HepG2 (cell line): ENCODE measurements at regions not wholly inside any gene's neighbourhood (a gene's known extent, or its start where the extent isn't known, plus 50 kb on each side); places are given as distances from the start of the nearest gene placed in this dataset.

ENCODE experiments used
- ASH2L ChIP-seq: fragments of 300-600, 200-600 bp; sonication (generic); IDR thresholded peaks from 2 replicates; pipeline ENCODE4 v1.7.0; 2017; ENCODE audit warnings: low read depth, mild to moderate bottlenecking, moderate library complexity, mixed read lengths, low read length; ENCODE audit not compliant: insufficient read length
- CHD2 ChIP-seq: IDR thresholded peaks from 2 replicates; pipeline ENCODE4 v1.6.1; 2011; ENCODE audit warnings: low read depth, low read length, improper control_type of control experiment
- DMAP1 ChIP-seq: IDR thresholded peaks from 2 replicates; pipeline ENCODE4 v1.6.1; 2016
- EP300 ChIP-seq, 3 experiments: sonication (generic) in 1 of 3; formaldehyde crosslinking in 1 of 3; IDR thresholded peaks; 2 replicates each; pipeline versions ENCODE4 v1.5.1 to v1.6.1; 2011 to 2020; ENCODE audit warnings: low read depth in 2 of 3, low read length in 2 of 3, borderline replicate concordance in 1 of 3, improper control_type of control experiment in 1 of 3, mild to moderate bottlenecking in 1 of 3, missing genetic modification reagents in 1 of 3, moderate library complexity in 1 of 3
- ETV5 ChIP-seq: IDR thresholded peaks from 2 replicates; pipeline ENCODE4 v1.6.1; 2018; ENCODE audit warnings: missing biosample characterization, missing genetic modification reagents, inconsistent platforms, borderline replicate concordance
- FOSL2 ChIP-seq: sonication (generic); formaldehyde crosslinking; IDR thresholded peaks from 2 replicates; pipeline ENCODE4 v1.4.0; 2020; ENCODE audit warnings: missing genetic modification reagents
- HDAC2 ChIP-seq: sonication (generic); formaldehyde crosslinking; IDR thresholded peaks from 2 replicates; pipeline ENCODE4 v1.4.0; 2020; ENCODE audit warnings: missing genetic modification reagents
- HNF4A ChIP-seq: sonication (generic); formaldehyde crosslinking; IDR thresholded peaks from 2 replicates; pipeline ENCODE4 v1.4.0; 2020; ENCODE audit warnings: missing genetic modification reagents
- HOXA3 ChIP-seq: sonication (generic); formaldehyde crosslinking; IDR thresholded peaks from 2 replicates; pipeline ENCODE4 v1.5.0; 2020; ENCODE audit warnings: missing genetic modification reagents
- HOXA9 ChIP-seq: sonication (generic); formaldehyde crosslinking; IDR thresholded peaks from 2 replicates; pipeline ENCODE4 v1.8.1; 2022; ENCODE audit warnings: missing genetic modification reagents, mild to moderate bottlenecking, moderate library complexity, borderline replicate concordance
- MBD4 ChIP-seq: IDR thresholded peaks from 2 replicates; pipeline ENCODE4 v1.6.1; 2012; ENCODE audit warnings: low read length, inconsistent platforms, borderline replicate concordance
- MEIS2 ChIP-seq: sonication (generic); formaldehyde crosslinking; IDR thresholded peaks from 2 replicates; pipeline ENCODE4 v1.9.0; 2021; ENCODE audit warnings: mild to moderate bottlenecking, missing genetic modification reagents
- MTA1 ChIP-seq: sonication (generic); formaldehyde crosslinking; IDR thresholded peaks from 2 replicates; pipeline ENCODE4 v1.4.0; 2020; ENCODE audit warnings: missing genetic modification reagents, mild to moderate bottlenecking, borderline replicate concordance
- NR2C2 ChIP-seq: sonication (generic); formaldehyde crosslinking; IDR thresholded peaks from 2 replicates; pipeline ENCODE4 v1.4.0; 2020; ENCODE audit warnings: missing genetic modification reagents, mild to moderate bottlenecking, moderate library complexity, borderline replicate concordance
- PHF21A ChIP-seq: sonication (generic); formaldehyde crosslinking; IDR thresholded peaks from 2 replicates; pipeline ENCODE4 v1.5.0; 2020; ENCODE audit warnings: mild to moderate bottlenecking, missing genetic modification reagents
- POLR2A ChIP-seq, 2 experiments: IDR thresholded peaks; 2 replicates each; pipeline ENCODE4 v1.6.1; 2011; ENCODE audit warnings: low read depth in 2 of 2, low read length in 2 of 2, mild to moderate bottlenecking in 1 of 2, moderate library complexity in 1 of 2; ENCODE audit not compliant: insufficient read depth in 1 of 2
- PPARG ChIP-seq: conservative IDR thresholded peaks from 2 replicates; pipeline ENCODE4 v1.6.1; 2016; ENCODE audit warnings: missing biosample characterization, missing genetic modification reagents
- PTBP1 ChIP-seq: fragments of 200-400 bp; formaldehyde crosslinking; IDR thresholded peaks from 2 replicates; pipeline ENCODE4 v1.6.1; 2018; ENCODE audit warnings: low read length, low read depth; ENCODE audit not compliant: poor library complexity, severe bottlenecking
- RXRA ChIP-seq: sonication (generic); formaldehyde crosslinking; IDR thresholded peaks from 2 replicates; pipeline ENCODE4 v1.5.1; 2020; ENCODE audit warnings: missing genetic modification reagents
- SUZ12 ChIP-seq: fragments of 150-350 bp; IDR thresholded peaks from 2 replicates; pipeline ENCODE4 v1.6.1; 2014; ENCODE audit warnings: low read depth, low read length
- ZNF432 ChIP-seq: sonication (generic); formaldehyde crosslinking; IDR thresholded peaks from 2 replicates; pipeline ENCODE4 v1.5.0; 2020; ENCODE audit warnings: missing genetic modification reagents, mild to moderate bottlenecking, borderline replicate concordance
- ZNF562 ChIP-seq: sonication (generic); formaldehyde crosslinking; IDR thresholded peaks from 2 replicates; pipeline ENCODE4 v1.8.0; 2022; ENCODE audit warnings: missing genetic modification reagents, borderline replicate concordance
- ZNF747 ChIP-seq: sonication (generic); formaldehyde crosslinking; IDR thresholded peaks from 2 replicates; pipeline ENCODE4 v1.8.1; 2023; ENCODE audit warnings: missing genetic modification reagents, mild to moderate bottlenecking, borderline replicate concordance
- ZNF790 ChIP-seq: sonication (generic); formaldehyde crosslinking; IDR thresholded peaks from 2 replicates; pipeline ENCODE4 v1.8.0; 2022; ENCODE audit warnings: missing genetic modification reagents, mild to moderate bottlenecking, borderline replicate concordance
- TF ChIP-seq, protein P1 (sequence below): sonication (generic); formaldehyde crosslinking; IDR thresholded peaks from 2 replicates; pipeline ENCODE4 v1.8.0; 2022; ENCODE audit warnings: mild to moderate bottlenecking, missing genetic modification reagents, borderline replicate concordance
- TF ChIP-seq, protein P2 (sequence below): IDR thresholded peaks from 2 replicates; pipeline ENCODE4 v1.6.1; 2016; ENCODE audit warnings: low read depth
- TF ChIP-seq, protein P3 (sequence below): IDR thresholded peaks from 2 replicates; pipeline ENCODE4 v1.6.1; 2012; ENCODE audit warnings: inconsistent platforms

DNA sequence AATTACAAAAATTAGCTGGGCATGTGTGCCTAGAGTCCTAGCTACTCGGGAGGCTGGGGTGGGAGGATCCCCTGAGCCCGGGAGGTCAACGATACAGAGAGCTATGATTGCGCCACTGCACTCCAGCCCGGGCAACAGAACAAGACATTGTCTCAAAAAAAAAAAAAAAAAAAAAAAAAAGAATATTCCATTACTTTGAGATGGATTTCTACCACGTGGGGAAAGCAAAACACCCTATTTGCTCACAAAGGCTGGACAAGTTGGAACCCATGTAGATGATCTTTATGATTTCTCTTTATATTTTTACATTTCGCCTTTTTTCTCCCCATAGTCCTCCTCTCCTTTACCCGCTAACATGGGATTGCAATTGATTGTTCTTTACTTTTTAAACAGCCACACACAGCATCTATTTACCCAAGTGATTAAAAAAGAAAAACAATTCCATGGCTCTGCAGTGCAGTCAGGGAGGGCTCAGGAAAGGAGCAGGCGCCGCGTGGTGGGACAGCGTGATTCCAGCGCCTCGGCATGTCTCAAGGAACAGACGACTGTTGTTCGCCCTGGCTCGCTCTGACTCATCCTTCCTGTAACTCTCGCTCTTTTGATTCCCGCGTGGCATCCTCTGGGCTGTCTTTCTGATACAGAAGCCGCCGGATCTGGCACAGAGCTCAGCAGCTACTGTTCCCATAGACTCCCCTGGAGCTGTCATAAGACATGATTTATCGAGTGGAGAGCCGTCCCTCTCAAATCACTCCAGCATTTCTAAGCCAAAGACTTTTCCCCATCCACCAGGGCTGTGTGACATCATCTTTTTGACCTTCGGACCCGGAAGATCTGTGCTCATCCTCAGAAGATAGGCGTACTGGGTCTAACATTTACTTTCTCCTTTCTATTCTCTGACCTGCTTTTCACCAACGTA lies 230.4 kb upstream of the AGAP1 start (continued):
- TF ChIP-seq, protein P1, sequence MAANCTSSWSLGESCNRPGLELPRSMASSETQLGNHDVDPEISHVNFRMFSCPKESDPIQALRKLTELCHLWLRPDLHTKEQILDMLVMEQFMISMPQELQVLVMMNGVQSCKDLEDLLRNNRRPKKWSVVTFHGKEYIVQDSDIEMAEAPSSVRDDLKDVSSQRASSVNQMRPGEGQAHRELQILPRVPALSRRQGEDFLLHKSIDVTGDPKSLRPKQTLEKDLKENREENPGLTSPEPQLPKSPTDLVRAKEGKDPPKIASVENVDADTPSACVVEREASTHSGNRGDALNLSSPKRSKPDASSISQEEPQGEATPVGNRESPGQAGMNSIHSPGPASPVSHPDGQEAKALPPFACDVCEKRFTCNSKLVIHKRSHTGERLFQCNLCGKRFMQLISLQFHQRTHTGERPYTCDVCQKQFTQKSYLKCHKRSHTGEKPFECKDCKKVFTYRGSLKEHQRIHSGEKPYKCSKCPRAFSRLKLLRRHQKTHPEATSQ (CRISPR knock-in tag): no peak
- TF ChIP-seq ZNF562 (CRISPR knock-in tag): no peak
- no peak for TF ChIP-seq SUZ12
- TF ChIP-seq ASH2L: peak; percentile 37
- peak; percentile 45; the same call in 1 of the 2 replicates for TF ChIP-seq HDAC2
- TF ChIP-seq MTA1 (CRISPR knock-in tag): 0 out of 2 replicates have a peak, but pooled peaks have one; percentile 24
- TF ChIP-seq, protein P2, sequence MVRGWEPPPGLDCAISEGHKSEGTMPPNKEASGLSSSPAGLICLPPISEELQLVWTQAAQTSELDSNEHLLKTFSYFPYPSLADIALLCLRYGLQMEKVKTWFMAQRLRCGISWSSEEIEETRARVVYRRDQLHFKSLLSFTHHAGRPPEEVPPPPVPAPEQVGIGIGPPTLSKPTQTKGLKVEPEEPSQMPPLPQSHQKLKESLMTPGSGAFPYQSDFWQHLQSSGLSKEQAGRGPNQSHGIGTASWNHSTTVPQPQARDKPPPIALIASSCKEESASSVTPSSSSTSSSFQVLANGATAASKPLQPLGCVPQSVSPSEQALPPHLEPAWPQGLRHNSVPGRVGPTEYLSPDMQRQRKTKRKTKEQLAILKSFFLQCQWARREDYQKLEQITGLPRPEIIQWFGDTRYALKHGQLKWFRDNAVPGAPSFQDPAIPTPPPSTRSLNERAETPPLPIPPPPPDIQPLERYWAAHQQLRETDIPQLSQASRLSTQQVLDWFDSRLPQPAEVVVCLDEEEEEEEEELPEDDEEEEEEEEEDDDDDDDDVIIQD (CRISPR knock-in tag): no peak
- TF ChIP-seq EP300 (IDR thresholded peaks at IDR 0.05; ENCODE audit: low read depth in 2 of 2, low read length in 2 of 2): peak in 1 of 2 experiments; percentile 11; a peak in 1 of 4 replicates
- TF ChIP-seq EP300 (CRISPR knock-in tag; IDR thresholded peaks at IDR 0.05; ENCODE audit: borderline replicate concordance): no peak
- TF ChIP-seq HOXA9 (CRISPR knock-in tag): peak; percentile 89; the same call in 1 of the 2 replicates
- TF ChIP-seq ZNF747: 0 out of 2 replicates have a peak, but pooled peaks have one; percentile 39
- peak; percentile 58; the same call in 1 of the 2 replicates for TF ChIP-seq MEIS2
- TF ChIP-seq PTBP1: no peak
- peak; percentile 97 for TF ChIP-seq FOSL2
- peak; percentile 14; the same call in 1 of the 2 replicates for TF ChIP-seq NR2C2 (CRISPR knock-in tag)
- peak; percentile 3; the same call in 1 of the 2 replicates for TF ChIP-seq DMAP1 (CRISPR knock-in tag)
- 0 out of 2 replicates have a peak, but pooled peaks have one; percentile 11 for TF ChIP-seq ZNF790 (CRISPR knock-in tag)
- TF ChIP-seq ETV5 (CRISPR knock-in tag): peak; percentile 69; the same call in 1 of the 2 replicates
- peak; percentile 56 for TF ChIP-seq HNF4A
- TF ChIP-seq, protein P3, sequence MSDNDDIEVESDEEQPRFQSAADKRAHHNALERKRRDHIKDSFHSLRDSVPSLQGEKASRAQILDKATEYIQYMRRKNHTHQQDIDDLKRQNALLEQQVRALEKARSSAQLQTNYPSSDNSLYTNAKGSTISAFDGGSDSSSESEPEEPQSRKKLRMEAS: peak; percentile 53; the same call in 1 of the 2 replicates
- no peak for TF ChIP-seq MBD4
- TF ChIP-seq RXRA (CRISPR knock-in tag): peak; percentile 12; the same call in 1 of the 2 replicates
- TF ChIP-seq ZNF432 (CRISPR knock-in tag): no peak
- TF ChIP-seq POLR2A (IDR thresholded peaks at IDR 0.05; ENCODE audit: insufficient read depth in 1 of 2, low read depth in 2 of 2, low read length in 2 of 2): 0 out of 4 replicates have a peak, but pooled peaks of 1 of the 2 experiments have one; percentile 21
- TF ChIP-seq PHF21A (CRISPR knock-in tag): 0 out of 2 replicates have a peak, but pooled peaks have one; percentile 31
- TF ChIP-seq PPARG: no peak
- TF ChIP-seq CHD2: peak; percentile 54; the same call in 1 of the 2 replicates
- TF ChIP-seq HOXA3 (CRISPR knock-in tag): peak; percentile 54
